ENCODE measurements at regions not wholly inside any gene's neighbourhood (a gene's known extent, or its start where the extent isn't known, plus 50 kb on each side); places are given as distances from the start of the nearest gene placed in this dataset.
"Not testable (repeated sequence)": the region's sequence is repeated elsewhere in the genome, so short reads cannot be mapped to it uniquely, and the experiment has no call there.

GRCh38 chr15:20367093-20367492 is 174.5 kb downstream of the GOLGA6L6 start:
- TF ChIP-seq CTCF (IDR thresholded peaks at IDR 0.05): no peak
- no peak for TF ChIP-seq POLR2A (IDR thresholded peaks at IDR 0.05; ENCODE audit: low read depth)
- TF ChIP-seq EP300 (IDR thresholded peaks at IDR 0.05): no peak
- no peak for TF ChIP-seq POLR2AphosphoS5 (IDR thresholded peaks at IDR 0.05)
- intact Hi-C loops (cut with DNase I): loop anchor here (10.0 kb wide), 1 partner anchor 62 kb away; no protein-coding TSS in a partner anchor
- Histone ChIP-seq H3K9me3 (no peaks in the 10 kb centered on the region), H3K36me3 (no peaks in the 10 kb centered on the region), H3K4me1 (no peaks in the 10 kb centered on the region), H3K27me3 (peaks cover 0 to 3% (median 0%) of the 10 kb centered on the region in 4 donors), H3K27ac (replicated peaks in 1 of 4) (no peak overlapping the region), H3K4me3 (no peak overlapping the region)
- 53% methylated on average over 2 of the region's 2 CpGs for WGBS
- no peak for DNase-seq (ENCODE audit: extremely low spot score)

- not testable (repeated sequence) for DNase-seq (ENCODE audit: extremely low spot score); H3K36me3 ChIP-seq; H3K9me3 ChIP-seq; H3K4me3 ChIP-seq; H3K27ac ChIP-seq (replicated peaks in 1 of 4); H3K4me1 ChIP-seq
- WGBS: 66% methylated on average over 5 of the region's 5 CpGs
- H3K27me3 ChIP-seq: peaks cover 0 to 13% (median 0%) of the 10 kb centered on the region in 4 donors
- intact Hi-C loops (cut with DNase I): loop anchor here (10.0 kb wide), 1 partner anchor 59 kb away; no protein-coding TSS in a partner anchor
Measured at GRCh38 chr15:20363591-20363990, 178.0 kb downstream of the GOLGA6L6 start.

- H3K9me3 ChIP-seq: no peaks in the 10 kb centered on the region
- H3K36me3 ChIP-seq: no peaks in the 10 kb centered on the region
- H3K27ac ChIP-seq (replicated peaks in 1 of 4): no peak overlapping the region
- no peak for TF ChIP-seq POLR2AphosphoS5 (IDR thresholded peaks at IDR 0.05)
- no peak for TF ChIP-seq POLR2A (IDR thresholded peaks at IDR 0.05; ENCODE audit: low read depth)
- no peak for TF ChIP-seq EP300 (IDR thresholded peaks at IDR 0.05)
- TF ChIP-seq CTCF (IDR thresholded peaks at IDR 0.05): no peak
- no peak overlapping the region for H3K4me3 ChIP-seq
- intact Hi-C loops (cut with DNase I): loop anchor here (10.0 kb wide), 1 partner anchor 56 kb away; no protein-coding TSS in a partner anchor
- DNase-seq (ENCODE audit: extremely low spot score): no peak
- no peaks in the 10 kb centered on the region for H3K4me1 ChIP-seq
- H3K27me3 ChIP-seq: peaks cover 0 to 38% (median 0%) of the 10 kb centered on the region in 4 donors
Measured at GRCh38 chr15:20361091-20361490, 180.5 kb downstream of the GOLGA6L6 start.

GRCh38 chr15:20358779-20359414 is 182.7 kb downstream of the GOLGA6L6 start:
- Histone ChIP-seq H3K27ac (replicated peaks in 1 of 4) (no peak overlapping the region), H3K4me3 (no peak overlapping the region), H3K9me3 (no peaks in the 10 kb centered on the region), H3K36me3 (no peaks in the 10 kb centered on the region), H3K4me1 (no peaks in the 10 kb centered on the region), H3K27me3 (peaks cover 0 to 44% (median 0%) of the 10 kb centered on the region in 4 donors)
- intact Hi-C loops (cut with DNase I): no loop called here
- no peak for DNase-seq (ENCODE audit: extremely low spot score)
- 74% methylated on average over 17 of the region's 17 CpGs for WGBS
- TF ChIP-seq POLR2AphosphoS5 (IDR thresholded peaks at IDR 0.05): no peak
- no peak for TF ChIP-seq EP300 (IDR thresholded peaks at IDR 0.05)
- TF ChIP-seq CTCF (IDR thresholded peaks at IDR 0.05): no peak
- no peak for TF ChIP-seq POLR2A (IDR thresholded peaks at IDR 0.05; ENCODE audit: low read depth)

- no peaks in the 10 kb centered on the region for H3K4me1 ChIP-seq
- intact Hi-C loops (cut with DNase I): no loop called here
- DNase-seq (ENCODE audit: extremely low spot score): no peak
Measured at GRCh38 chr15:20358066-20358778, 183.4 kb downstream of the GOLGA6L6 start.

More at GRCh38 chr15:20358066-20358778, 183.4 kb downstream of the GOLGA6L6 start:
- peaks cover 0 to 43% (median 0%) of the 10 kb centered on the region in 4 donors for H3K27me3 ChIP-seq
- no peak overlapping the region for H3K27ac ChIP-seq (replicated peaks in 1 of 4)
- no peaks in the 10 kb centered on the region for H3K9me3 ChIP-seq
- WGBS: 88% methylated on average over 27 of the region's 28 CpGs
- no peak overlapping the region for H3K4me3 ChIP-seq
- TF ChIP-seq CTCF (IDR thresholded peaks at IDR 0.05) (no peak), POLR2AphosphoS5 (IDR thresholded peaks at IDR 0.05) (no peak), EP300 (IDR thresholded peaks at IDR 0.05) (no peak), POLR2A (IDR thresholded peaks at IDR 0.05; ENCODE audit: low read depth) (no peak)
- no peaks in the 10 kb centered on the region for H3K36me3 ChIP-seq
